Tongue (tissue), 1 donor: ENCODE measurements at regions not wholly inside any gene's neighbourhood (a gene's known extent, or its start where the extent isn't known, plus 50 kb on each side); places are given as distances from the start of the nearest gene placed in this dataset.

ENCODE experiments used
- DNase-seq: peaks from one replicate; pipeline ENCODE4 v3.0.0-alpha.2; 2015

DNA sequence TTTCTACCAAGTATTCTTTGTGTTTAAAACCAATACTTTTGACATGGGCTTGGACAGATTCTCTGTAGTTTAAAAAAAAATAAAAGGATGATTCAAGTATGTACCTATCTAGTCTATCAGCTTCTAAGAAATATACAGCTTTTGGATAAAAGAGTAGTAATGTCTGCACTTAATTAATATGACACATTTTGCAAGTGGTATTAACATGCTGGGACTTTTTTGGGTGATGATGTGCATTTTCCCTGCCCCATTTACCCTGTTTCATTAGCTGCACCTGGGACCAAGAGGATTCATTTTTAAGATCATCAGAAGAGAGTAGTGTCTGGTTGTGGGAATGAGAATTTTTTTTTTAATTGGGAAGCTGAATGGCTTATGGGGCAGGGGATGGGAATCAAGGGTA, 236.2 kb upstream of the KLF14 start:
- DNase-seq, result no peak

DNA sequence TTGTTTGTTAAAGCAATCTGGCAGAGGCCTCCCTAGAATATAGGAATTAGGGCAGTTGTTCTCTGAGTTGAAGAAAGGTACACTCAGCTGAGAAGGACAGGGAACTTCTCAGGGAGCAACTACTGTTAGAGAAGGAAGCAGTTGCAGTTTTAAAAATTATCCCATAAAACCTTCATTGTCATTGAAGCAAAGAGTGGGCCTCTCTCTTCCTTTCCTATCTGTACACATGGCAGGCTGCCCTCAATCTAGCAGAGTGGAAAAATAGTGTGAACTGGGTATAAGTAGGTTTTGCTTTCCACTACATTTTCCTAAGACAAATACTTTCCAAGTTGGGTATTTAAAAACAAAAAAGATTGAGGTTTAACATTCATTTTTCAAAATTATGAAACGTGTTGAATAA, 236.7 kb upstream of the KLF14 start:
- peak; percentile 14 for DNase-seq

DNA sequence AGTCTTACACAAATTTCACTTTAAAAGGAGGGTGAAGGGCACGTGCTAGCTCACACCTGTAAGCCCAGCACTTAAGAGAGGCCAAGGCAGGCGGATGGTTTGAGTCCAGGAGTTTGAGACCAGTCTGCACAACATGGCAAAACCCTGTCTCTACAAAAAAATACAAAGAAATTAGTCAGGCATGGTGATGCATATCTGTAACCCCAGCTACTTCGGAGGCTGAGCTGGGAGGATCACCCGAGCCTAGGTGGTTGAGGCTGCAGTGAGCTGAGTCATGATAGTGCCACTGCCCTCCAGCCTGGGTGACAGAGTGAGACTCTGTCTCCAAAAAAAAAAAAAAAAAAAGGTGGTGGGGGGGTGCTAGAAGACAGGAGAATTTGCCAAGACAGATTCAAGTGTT, 237.3 kb upstream of the KLF14 start:
- DNase-seq, result no peak

DNA sequence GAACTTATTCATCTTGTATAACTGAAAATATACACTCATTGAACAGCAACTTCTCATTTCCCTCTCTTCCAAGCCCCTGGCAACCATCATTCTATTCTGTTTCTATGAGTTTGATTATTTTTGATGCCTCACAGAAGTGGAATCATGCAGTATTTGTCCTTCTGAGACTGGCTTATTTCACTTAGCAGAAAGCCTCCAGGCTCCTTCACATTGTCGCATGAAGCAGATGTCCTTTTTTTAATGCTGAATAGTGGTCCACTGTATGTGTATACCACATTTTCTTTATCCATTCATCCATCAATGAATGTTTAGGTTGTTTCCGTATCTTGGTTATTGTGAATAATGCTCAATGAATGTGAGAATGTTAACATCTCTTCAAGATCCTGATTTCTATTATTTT, 238.2 kb upstream of the KLF14 start:
- no peak for DNase-seq

DNA sequence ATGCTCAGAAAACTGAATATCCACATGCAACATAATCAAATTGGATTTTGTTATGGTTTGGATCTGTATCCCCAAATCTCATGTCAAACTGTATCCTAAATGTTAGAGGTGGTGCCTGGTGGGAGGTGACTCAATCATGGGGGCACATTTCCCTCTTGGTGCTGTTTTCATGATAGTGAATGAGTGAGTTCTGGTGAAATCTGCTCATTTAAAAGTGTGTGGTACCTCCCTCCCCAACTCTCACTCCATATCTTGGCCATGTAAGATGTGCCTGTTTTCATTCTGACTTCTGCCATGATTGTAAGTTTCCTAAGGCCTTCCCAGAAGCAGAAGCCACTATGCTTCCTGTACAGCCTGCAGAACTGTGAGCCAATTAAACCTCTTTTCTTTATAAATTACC, 239.6 kb upstream of the KLF14 start:
- DNase-seq, result no peak

DNA sequence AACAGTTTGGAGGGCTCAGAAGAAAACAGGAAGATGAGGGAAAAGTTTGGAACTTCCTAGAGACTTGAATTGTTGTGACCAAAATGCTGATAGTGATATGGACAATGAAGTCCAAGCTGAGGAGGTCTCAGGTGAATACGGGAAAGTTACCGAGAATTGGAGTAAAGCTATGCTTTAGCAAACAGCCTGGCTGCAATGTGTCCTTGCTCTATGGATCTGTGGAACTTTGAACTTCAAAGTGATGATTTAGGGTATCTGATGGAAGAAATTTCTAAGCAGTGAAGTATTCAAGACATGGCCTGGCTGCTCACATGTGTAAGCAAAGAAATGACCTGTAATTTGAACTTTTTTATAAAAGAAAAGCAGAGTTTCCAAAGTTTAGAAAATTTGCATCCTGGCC, 240.2 kb upstream of the KLF14 start:
- no peak for DNase-seq

DNA sequence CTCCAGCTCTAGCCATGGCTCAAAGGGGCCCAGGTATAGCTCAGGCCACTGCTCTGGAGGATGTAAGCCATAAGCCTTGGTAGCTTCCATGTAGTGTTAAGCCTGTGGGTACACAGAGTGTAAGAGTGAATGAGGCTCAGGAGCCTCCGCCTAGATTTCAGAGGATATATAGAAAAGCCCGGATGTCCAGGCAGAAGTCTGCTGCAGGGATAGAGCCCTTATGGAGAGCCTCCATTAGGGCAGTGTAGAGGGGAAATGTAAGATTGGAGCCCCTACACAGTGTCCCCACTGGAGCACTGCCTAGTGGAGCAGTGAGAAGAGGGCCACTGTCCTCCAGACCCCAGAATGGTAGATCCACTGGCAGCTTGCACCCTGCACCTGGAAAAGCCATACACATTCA, 240.8 kb upstream of the KLF14 start:
- DNase-seq, result no peak

DNA sequence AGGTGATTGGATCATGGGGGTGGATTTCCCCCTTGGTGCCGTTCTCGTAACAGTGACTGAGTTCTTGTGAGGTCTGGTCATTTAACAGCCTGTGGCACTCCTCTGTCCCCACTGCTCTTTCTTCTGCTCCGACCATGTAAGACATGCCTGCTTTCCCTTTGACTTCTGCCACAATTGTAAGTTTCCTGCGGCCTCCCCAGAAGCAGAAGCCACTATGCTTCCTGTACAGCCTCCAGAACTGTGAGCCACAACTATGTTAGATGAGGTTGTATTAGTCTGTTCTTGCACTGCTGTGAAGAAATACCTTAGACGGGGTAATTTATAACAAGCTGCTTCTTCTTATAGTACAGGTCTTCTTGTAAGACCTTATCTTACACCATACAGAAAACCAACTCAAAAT, 241.7 kb upstream of the KLF14 start:
- no peak for DNase-seq

DNA sequence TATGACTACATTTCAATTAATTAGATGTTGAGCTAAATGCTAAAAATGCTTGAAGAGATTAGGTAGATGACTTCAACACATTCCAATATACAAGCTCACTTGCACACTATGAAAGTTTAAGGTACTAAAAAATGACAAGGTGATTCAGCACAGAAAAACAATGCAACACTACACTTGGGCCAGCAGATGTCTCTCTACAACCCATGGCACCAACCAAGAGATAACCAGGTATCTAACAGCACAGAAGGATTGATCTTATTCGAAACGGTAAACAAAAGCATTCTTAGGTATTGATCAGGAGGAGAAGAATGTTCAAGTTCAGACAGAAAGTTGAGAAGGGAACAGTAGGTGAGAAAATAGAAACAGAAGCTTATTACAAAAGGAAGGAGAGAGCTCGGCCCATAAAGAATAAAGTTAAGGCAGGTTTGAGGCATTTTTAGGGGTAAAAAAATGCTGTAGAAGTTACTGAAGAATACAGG, 248.2 kb upstream of the KLF14 start:
- DNase-seq, result peak; percentile 42

DNA sequence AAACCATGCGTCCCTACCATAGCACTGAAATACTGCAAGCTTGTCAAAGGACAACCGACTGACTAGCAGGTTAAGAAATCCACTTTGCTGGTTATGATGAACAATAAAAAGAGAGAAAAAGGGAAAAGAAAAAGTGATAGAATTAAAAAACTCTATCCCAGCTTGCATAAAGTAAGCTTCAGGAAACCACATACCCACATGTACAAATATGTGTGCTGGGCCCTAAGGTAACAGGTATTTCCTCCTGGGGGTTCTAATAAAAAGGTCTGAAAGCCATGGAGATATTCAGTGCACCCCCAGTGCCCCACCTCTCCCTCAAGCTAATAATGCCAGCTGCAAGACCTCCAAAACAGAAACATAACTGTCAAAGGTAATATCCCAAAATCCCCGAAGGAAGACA, 248.6 kb upstream of the KLF14 start:
- no peak for DNase-seq

DNA sequence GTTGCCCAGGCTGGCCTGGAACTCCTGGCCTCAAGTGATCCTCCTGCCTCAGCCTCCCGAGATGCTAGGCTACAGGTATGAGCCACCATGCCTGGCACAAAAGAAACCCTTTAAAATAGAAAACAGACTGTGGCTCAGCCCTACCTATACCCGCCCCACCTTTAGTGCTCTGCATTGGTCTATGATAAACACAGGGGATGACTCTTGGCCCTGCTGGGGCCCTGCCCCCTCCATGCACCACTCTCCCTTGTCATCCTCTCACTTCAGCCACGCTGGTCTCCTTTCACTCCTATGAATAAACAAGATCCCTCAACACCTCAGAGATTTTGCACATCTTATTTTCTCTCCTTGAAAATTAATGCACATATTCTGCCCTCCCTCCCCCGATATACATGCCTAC, 251.4 kb upstream of the KLF14 start:
- no peak for DNase-seq

DNA sequence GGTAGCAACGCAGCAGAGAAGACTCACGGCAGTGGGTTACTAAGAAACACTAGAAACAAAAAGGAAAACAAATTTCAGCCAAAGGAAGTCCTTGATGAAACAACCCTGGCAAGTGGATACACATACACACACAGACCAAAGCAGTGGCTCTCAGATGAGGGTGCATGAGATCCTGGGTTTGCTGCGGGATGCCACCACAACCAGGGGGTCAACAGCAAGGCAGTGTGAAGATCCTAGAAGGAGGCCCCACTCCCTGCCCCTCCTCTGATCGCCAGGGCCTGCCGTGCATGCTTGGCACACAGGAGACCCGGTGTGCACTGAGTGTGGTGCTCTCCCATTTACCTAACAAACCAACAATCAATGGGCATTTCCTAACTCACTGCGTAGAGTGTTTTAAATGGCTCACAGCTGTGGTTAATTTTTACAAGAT, 252.3 kb upstream of the KLF14 start:
- peak; percentile 53 for DNase-seq

DNA sequence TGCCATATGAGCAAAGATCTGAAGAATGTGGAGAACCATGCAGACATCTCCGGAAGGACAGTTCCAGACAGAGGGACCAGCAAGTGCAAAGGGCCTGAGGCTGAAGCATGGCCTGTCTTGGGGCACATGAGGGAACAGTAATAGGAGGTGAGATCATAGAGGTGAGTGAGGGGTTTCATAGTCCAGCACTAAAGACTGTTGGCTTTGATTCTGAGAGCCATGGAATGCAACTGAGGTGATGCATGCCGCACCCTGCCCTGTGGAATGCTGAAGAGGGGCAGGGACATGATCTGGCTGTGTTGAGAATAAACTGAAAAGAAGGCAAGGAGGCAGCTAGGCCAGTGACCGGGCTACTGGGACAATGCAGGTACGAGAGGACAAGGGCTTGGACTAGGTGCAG, 253.1 kb upstream of the KLF14 start:
- DNase-seq, result no peak

DNA sequence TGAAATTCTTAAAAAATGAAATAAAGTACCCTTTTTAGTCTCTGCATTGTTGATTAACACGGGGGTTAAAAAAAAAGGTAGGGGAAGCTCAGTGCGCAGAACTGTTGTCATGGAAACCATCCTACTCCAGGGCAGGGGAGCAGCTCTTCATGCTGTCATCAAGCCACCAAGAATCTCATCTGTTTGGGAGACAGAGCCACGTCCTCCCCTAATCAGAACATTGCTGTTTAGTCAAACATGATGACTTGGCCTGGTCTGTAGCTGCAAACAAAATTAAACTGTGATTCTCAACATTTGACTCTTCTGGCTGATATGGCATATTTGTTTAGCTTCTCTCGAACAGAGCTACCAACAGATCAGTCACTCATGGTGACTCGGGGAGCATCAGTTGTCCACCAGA, 254.4 kb upstream of the KLF14 start:
- no peak for DNase-seq

DNA sequence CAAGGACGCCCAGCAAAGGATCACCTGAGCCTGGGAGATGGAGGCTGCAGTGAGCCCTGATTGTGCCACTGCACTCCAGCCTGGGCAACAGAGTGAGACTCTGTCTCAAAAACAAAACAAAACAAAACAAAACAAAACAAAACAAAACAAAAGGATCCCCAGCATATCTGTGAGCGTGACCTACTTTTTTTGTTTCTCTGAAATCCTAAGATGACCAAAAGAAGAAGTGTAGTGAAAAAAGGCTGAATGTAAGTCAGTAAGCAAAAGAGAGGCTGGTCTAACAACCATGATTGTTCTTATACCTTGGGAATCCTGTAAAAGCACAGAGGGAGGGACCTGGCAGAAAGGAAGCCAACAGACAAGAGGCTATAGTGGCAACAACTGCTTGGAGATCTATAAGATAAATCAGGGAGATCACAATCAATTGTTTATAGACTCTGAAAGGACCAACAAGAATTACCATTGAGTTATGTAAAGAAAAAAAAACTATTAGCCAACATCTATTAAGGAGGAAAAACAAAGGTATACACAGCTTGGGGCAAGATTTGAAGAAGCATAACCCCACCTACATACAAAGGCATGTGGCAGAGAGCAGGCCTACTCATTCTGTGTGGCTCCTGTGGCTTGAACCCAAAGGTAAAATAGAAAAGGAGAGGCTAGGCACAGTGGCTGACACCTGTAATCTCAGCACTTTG, 255.2 kb upstream of the KLF14 start:
- no peak for DNase-seq

DNA sequence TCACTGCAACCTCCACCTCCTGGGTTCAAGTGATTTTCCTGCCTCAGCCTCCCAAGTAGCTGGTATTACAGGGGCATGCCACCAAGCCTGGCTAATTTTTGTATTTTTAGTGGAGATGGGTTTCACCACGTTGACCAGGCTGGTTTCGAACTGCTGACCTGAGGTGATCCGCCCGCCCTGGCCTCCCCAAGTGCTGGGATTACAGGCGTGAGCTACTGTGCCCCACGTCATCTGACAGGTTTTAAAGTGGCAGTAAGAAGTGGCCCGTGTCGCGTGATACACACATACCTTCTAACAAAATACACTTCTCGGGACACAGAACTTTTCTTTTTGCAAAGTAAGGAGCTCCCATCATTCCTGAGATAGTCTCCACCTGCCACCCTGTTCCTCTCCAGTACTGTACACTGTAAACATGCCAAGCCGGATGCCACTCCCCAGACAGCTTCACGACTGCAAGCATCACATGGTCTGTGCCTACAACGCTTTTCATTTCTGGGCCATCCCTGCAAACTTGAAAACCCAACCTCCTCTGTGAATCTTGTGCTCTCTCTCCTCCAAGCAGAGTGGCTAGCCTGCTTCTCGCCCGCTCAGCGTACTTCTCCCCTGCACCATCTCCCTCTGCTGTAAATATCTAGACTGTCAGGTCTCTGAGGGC, 256.3 kb upstream of the KLF14 start:
- no peak for DNase-seq

DNA sequence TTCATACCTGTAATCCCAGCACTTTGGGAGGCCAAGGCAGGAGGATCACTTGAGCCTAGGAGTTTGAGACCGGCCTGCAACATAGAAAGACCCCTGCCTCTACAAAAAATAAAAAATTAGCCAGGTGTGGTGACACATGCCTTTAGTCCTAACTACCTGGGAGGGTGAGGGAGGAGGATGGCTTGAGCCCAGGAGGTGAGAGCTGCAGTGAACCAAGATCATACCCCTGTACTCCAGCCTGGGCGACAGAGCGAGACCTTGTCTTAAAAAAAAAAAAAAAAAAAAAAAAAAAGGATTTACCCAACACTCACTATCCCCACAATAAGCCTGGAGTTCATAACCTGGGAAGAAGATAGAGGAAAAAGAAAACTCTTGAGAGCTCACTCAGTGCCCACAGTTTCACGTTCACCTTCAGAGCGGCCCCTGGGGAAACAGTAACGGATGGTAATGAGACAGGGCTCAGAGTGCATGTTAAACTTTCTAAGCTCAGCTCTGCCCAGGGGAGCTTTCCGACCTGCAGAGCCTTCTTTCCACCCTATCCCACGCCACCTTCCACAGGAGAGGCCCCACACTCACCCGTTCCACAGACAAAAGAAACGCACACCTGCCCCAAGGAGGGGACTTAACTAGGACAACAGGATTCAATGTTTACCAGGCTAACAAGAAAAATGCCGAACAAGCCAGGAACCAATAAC, 259.8 kb upstream of the KLF14 start:
- no peak for DNase-seq

DNA sequence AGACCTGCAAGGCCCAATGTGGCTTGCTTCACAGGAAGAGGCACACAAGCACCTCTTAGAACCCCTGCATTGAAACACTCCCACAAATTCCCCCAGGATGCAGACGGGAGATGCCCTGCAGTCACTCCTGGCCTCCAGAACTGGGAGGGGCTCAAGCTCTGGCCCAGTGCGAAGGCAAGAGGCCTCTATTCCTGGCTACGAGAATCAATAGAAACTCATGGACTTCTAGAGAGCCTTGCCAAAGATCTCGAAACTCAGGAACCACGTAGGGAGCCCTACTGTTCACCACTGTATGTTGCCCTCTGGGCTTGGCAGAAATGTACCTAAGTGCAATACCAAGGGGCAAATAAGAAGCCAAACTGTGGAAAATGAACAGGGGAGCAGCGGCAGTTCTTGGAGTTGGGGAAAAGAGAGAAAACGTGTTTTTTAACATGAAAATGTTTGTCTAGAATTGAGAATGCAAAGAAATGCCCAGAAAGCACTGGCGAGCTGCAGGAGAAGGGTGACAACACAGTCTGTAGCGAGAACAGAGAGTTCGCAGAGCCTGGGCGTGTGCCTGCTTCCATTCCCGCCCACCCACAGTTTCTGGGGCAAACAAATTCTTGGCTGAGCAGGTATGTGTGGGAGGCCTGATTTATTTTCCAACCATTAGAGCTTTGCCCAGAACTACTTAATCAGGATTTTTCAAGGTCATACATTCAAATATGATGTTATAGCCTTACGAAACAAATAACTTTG, 260.5 kb upstream of the KLF14 start:
- DNase-seq, result no peak

DNA sequence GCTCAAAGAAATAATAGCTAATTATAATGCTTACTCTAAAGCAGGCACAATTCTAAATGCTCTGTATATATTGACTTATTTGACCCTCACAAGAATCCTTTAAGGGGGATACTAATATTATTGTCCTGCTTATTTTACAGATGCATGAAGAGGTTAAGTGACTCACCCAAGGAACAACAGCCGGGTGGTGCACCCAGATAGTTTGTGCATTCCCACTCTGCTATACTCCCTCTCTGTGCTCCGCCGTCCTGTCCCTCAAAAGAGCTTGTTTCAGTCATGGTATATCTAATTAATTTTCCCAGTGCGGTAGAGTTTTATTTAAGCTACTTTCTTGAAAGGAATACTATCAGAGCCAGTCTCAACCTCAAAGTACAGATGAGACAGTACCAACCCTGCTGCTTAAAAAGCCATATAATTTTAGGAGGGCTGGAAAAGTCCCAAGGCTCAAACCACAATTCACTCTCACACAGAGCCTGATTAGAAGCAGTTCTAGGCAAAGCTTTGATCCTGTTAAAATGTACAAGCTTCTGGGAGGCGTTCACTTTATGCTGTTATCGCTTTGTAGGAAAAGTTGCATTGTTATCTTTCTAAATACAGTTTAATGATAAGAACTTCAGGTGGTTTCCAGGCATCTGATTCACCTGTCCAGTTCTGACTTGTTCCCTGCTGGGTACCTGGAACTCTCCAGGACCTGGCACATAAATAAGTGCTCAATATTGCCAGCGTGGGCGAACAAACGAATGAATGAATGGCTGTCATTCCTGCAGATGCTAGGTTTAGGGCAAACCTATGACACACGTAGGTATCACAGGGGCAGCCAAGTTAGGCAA, 261.5 kb upstream of the KLF14 start:
- no peak for DNase-seq

DNA sequence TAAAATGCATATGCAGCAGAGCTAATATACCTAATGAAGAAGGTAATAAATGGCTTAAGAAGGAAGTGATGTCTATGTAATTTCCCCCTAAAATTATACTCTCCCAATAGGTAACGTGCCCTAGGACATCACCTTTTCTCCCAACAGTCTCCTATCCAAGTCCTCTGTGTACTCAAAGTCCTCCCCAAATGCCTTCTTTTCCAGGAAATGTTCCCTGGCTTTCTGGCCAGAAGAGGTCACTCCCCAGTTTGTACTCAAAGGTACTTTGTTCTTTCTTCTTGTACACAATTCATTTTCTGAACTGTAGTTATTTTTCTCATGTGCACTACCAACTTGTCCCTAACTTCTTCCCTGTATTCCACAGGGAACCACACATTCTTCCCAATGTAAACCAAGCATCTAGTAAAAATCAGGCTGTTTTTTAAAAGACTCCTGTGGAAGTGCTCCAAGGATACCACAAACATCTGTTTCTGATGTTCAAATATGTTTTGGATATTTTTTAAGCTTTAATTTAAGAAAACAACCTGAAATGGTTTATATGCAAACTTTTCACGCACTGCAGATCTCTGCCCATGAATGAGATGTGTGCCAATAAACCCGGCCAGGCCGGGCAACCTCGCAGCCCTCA, 262.3 kb upstream of the KLF14 start:
- DNase-seq, result no peak

DNA sequence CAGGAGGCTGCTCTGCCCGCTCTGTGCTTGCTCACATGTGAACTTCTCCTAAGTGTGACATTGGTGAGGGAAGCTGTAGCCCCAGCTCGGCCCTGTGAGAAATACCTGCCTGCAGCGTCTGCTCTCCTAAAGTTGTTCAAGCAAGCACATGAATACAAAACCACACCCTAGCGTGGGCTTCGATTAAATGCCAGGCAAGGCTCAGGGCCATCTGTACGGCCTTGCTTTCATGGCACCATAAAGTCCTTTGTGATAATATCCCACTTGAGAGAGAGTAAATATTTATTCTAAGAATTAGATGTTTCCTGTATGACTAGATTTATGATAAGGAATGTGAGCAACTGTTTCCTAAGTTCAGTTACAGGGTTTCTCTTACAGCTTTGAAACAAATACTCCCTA, 262.8 kb upstream of the KLF14 start:
- DNase-seq, result peak; percentile 29
